GM18505 (cell line): ENCODE measurements at regions not wholly inside any gene's neighbourhood (a gene's known extent, or its start where the extent isn't known, plus 50 kb on each side); places are given as distances from the start of the nearest gene placed in this dataset.

ENCODE experiments used
- ATAC-seq: cut with Tn5 transposase; IDR thresholded peaks from one replicate; pipeline ENCODE4 v1.9.1; 2021; ENCODE audit not compliant: unreplicated experiment
- POLR2A ChIP-seq: IDR thresholded peaks from 4 replicates; pipeline ENCODE4 v1.6.1; 2011; ENCODE audit warnings: borderline replicate concordance; ENCODE audit not compliant: insufficient read depth, insufficient read length; ENCODE audit errors: extremely low read depth

GRCh38 chr2:5854797-5855196, 162.6 kb downstream of the SOX11 start:
- TF ChIP-seq POLR2A: no peak
- ATAC-seq: no peak

- no peak for TF ChIP-seq POLR2A
- ATAC-seq: no peak
Observed at GRCh38 chr2:5867056-5867455, 174.9 kb downstream of the SOX11 start.

GRCh38 chr2:5868931-5869330, 176.7 kb downstream of the SOX11 start:
- no peak for ATAC-seq
- TF ChIP-seq POLR2A: no peak

DNA sequence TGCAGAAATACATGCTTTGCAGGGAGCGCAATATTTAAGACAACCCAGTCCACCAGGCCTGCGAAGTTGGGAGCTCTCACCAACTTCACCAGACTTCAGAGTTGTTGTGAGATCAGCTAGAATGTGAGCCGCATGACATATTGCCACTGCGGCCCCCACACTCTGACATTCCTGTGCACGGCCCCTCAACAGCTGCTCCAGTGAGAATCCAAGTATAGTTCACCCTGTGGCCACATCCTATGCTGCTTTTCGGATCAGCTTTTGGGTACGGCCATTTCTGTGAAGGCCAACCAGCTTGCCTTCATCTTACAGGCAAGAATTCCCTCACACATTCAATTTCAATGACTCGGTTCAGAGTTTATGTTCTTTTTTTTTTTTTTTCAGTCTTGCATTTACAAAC, 177.8 kb downstream of the SOX11 start:
- no peak for ATAC-seq
- no peak for TF ChIP-seq POLR2A

- ATAC-seq: no peak
- TF ChIP-seq POLR2A: no peak
Observed at GRCh38 chr2:5877360-5877759, 185.2 kb downstream of the SOX11 start.

DNA sequence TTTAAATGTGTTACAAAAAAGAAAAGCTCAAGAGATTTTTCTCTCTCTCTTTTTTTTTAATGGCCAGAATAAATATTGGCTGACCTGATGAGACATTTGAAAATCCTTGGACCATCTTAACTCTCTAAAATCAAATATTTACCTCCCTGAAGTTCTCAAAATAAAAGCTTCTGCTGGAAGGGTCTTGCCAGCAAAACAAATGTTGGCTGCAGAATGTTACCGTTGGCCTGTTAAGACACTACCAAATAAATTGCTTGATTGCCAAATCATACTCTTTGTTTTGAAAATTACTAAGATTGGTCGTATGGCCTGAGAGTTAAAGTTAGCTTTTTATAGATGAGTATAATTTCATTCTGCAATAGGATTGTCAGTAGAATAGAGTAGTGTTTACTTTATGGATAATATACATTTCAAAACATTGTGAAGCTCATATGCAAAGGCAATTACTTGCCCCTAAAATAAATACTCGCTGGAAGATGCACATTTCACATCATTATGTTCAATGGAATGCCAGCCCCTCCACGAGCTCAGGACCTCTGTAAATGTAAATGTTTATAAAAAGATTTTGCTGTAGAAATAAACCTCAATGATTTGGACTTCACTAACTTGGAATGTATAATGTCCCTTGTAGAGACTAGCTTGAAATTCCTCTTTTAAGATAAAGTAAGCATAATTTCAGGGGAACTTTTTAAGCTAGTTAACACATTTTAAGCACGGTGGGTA, 193.4 kb downstream of the SOX11 start:
- no peak for ATAC-seq
- no peak for TF ChIP-seq POLR2A

- no peak for ATAC-seq
- TF ChIP-seq POLR2A: no peak
Observed at GRCh38 chr2:5886462-5886861, 194.3 kb downstream of the SOX11 start.

DNA sequence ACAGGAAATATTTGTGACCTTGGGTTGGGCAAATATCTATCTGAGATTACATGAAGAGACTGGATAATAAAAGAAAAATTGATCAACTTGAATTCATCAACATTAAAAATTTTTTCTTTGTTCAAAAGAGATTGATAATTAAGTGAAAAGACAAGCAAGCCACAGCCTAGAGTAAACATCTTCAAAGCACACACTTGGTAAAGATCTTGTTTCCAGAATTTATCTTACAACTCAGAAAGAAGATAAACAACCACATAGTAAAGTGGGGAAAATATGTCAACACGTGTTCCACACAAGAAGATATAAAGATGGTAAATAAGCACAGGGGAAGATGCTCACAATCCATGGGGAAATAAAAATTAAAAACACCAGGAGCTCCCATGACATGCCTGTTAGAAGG, 195.9 kb downstream of the SOX11 start:
- TF ChIP-seq POLR2A: no peak
- ATAC-seq: no peak

GRCh38 chr2:5889519-5889918, 197.3 kb downstream of the SOX11 start:
- ATAC-seq: no peak
- no peak for TF ChIP-seq POLR2A

- no peak for TF ChIP-seq POLR2A
- ATAC-seq: no peak
Observed at GRCh38 chr2:5894355-5894754, 202.2 kb downstream of the SOX11 start.

DNA sequence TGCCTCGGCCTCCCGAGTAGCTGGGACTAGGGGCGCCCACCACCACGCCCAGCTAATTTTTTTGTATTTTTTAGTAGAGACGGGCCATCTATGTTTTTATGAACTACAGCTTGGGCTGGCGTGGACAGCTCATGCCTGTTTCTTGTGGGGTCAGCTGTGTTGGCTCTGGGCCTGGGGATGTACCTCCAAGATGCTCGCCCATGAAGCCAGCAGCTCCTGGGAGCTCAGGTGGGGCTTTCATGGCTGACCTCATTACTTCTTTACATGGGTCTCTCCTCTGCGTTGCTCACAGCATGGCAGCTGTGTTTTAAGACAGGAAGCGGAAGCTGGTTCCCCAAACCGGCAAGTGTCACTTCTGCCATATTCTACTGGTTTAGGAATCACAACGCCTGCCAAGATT, 203.1 kb downstream of the SOX11 start:
- TF ChIP-seq POLR2A: no peak
- no peak for ATAC-seq

- TF ChIP-seq POLR2A: no peak
- ATAC-seq: no peak
Observed at GRCh38 chr2:5897249-5897648, 205.1 kb downstream of the SOX11 start.

- ATAC-seq: no peak
- TF ChIP-seq POLR2A: no peak
Observed at GRCh38 chr2:5898667-5899066, 206.5 kb downstream of the SOX11 start.

DNA sequence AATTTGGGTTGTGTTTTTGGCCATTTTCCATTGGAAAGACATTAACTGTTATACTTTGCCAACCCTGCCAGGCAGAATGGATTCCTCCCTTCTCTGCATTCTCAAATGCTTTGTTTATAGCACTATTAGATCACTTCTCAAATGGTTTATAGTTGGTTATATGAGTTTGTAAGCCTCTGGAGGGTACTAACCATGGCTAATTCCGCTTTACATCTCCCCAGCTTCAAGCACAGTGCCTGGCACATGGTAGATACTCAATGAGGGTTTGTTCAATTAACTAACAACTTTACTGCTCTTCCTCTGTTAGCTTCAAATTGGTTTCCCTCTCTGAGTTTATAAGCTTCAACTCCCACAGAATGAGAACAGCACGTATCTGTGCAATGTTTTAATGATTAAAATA, 213.5 kb downstream of the SOX11 start:
- no peak for ATAC-seq
- no peak for TF ChIP-seq POLR2A

GRCh38 chr2:5908071-5908470, 215.9 kb downstream of the SOX11 start:
- no peak for TF ChIP-seq POLR2A
- no peak for ATAC-seq
